GM12892 (cell line): ENCODE measurements at regions not wholly inside any gene's neighbourhood (a gene's known extent, or its start where the extent isn't known, plus 50 kb on each side); places are given as distances from the start of the nearest gene placed in this dataset.
"Not testable (repeated sequence)": the region's sequence is repeated elsewhere in the genome, so short reads cannot be mapped to it uniquely, and the experiment has no call there.

Source experiments
- DNase-seq: peaks from one replicate; pipeline ENCODE4 v3.0.0; 2011; ENCODE audit not compliant: insufficient read length
- FAIRE-seq: peaks from 2 replicates; lab custom pipeline; 2011; peaks lifted over from hg19 to GRCh38; lab: Jason Lieb, UNC
- POLR2A ChIP-seq: IDR thresholded peaks from 2 replicates; pipeline ENCODE4 v1.6.1; 2011; ENCODE audit warnings: low read depth, low read length, control low read depth
- POLR2AphosphoS5 ChIP-seq: IDR thresholded peaks from 2 replicates; pipeline ENCODE4 v1.6.1; 2011; ENCODE audit warnings: low read depth, low read length, control low read depth
- TAF1 ChIP-seq: IDR thresholded peaks from 2 replicates; pipeline ENCODE4 v1.6.1; 2011; ENCODE audit warnings: low read depth, mild to moderate bottlenecking, control low read depth, low read length, borderline replicate concordance

DNA sequence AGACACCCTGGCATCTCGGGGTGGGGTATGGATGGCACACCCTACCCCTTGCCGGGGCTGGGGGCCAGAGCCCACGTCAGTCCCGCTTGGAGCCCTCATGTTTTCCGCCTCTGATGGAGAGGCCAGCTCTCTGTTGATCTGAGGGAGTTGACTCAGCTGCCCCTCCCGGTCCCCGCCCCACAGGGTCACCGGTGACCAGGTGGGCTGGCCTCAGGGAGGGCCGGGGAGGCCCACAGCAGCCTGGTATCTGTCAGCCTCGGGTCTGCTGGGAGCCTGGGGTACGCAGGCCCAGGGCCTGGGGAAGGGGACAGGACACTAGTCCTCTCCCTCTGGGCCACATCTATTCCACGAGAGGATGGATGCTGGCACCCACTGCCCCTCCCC, 109.5 kb upstream of the CIBAR2 start:
- DNase-seq (no peak), FAIRE-seq (no peak)
- no peak for TF ChIP-seq POLR2A
- TF ChIP-seq TAF1: no peak
- TF ChIP-seq POLR2AphosphoS5: no peak

DNA sequence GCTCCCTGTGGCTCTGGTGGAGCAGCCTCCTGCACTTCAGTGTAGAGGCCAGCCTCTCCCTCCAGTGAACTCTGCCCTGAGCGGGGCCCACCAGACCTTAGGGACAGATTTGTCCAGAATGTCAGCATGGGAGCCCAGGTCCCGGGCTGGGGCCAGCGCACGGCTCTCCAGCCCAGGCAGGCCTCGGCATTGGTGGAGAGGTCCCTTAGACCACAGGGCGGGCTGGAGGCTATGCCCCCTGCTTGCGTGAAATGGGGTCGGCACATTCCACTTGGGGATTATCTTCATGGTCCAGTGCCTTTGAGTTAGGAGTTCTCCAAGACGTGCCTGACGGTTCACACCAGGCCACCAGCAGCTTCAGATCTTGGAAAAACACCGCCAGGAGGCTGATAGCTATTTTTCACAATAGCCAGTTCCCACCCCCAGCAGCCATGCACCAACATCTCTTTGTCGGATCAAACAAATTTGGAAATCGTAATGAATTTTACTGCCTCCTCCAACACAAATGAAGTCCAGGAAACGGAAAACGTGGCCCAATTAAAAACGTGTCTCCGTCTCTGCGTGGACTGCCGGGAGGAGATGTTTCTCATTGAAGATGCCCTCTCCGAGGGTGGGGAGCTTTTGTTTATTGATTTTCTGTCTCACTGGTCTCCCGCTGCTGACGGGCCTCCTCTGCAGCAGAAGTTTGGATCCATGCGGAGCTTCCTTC, 110.0 kb upstream of the CIBAR2 start:
- FAIRE-seq (no peak), DNase-seq (no peak)
- no peak for TF ChIP-seq POLR2AphosphoS5
- no peak for TF ChIP-seq POLR2A
- no peak for TF ChIP-seq TAF1

DNA sequence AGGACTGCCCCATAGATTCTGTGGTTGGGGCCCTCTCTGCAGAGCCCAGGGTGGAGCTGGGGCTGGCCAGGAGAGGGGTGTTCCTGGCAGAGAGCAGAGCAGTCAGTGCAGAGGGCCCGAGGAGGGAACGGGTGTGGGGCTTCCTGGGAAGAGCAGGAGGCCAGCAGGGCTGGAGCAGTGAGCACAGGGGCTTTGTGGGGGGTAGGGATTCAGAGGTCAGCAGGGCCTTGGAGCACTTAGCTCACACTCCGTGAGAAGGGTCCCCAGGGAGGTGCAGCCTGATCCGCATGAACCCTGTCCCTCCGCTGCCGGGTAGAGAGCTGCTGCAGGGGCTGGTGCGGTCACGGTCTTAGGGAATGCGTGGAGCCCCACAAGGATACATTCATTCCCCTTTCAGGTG, 113.0 kb upstream of the CIBAR2 start:
- FAIRE-seq (no peak), DNase-seq (no peak)
- no peak for TF ChIP-seq POLR2AphosphoS5
- no peak for TF ChIP-seq TAF1
- no peak for TF ChIP-seq POLR2A

DNA sequence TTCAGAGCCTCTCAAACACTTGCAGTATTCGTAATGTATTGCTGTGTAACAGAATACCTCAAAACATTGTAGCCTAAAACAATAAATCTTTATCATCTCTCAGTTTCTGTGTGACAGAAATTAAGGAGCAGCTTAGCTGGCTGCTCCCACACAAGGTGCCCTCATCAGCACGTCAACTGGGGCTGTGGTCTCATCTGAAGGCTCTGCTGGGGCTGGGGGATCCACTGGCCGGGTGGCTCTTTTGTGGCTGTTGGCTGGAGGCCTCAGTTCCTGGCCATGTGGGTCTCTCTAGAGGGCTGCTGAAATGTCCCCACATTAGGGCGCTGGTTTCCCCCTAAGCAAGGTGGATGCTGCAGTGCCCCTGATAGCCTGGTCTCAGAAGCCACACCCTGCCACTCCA, 113.4 kb upstream of the CIBAR2 start:
- no peak for TF ChIP-seq POLR2AphosphoS5
- TF ChIP-seq TAF1: no peak
- no peak for TF ChIP-seq POLR2A
- FAIRE-seq (no peak), DNase-seq (no peak)

DNA sequence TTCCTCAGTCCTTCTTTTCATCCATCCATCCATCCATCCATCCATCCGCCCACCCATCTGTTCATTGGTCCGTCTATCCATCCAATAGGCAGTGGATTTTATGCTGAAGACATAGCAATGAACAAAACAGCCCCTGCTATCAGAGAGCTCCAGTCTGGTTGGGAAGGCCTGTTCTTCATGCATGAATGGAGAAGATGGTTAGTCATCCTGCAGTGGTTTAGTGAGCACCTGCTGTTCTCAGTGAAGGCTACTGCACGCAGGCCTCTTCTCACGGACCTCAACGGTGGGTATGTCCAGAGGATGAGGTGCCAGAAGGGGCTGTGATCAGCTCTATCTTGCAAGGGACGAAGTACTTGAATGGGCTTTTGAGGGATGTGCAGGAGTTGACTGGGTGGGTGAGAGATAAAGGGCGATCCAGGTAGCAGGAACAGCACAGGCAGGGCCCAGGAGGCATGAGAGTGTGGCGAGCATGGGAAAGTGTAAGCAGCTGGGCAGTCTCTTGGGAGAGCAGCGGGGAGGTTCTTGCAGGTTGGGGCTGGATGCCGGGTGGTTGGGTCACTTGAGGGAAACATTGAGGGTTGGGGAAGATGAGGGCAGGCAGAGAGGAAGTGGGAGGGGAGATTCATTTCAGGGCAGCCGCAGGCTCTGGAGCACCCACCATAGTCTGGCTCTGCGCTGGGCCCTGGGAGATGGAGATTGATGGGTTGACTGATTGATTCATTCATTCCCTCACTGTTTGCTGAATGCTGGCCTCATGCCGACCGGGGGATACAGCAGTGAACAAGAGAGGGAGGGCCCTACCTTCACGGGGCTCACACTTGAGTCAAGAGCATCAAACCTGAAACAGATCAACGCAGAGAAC, 115.0 kb upstream of the CIBAR2 start:
- peak; percentile 75 for DNase-seq
- TF ChIP-seq POLR2AphosphoS5: peak; percentile 34; the same call in 1 of the 2 replicates
- peak; percentile 89 for TF ChIP-seq TAF1
- peak; percentile 55; the same call in 1 of the 2 replicates for TF ChIP-seq POLR2A
- peak; percentile 93 for FAIRE-seq

DNA sequence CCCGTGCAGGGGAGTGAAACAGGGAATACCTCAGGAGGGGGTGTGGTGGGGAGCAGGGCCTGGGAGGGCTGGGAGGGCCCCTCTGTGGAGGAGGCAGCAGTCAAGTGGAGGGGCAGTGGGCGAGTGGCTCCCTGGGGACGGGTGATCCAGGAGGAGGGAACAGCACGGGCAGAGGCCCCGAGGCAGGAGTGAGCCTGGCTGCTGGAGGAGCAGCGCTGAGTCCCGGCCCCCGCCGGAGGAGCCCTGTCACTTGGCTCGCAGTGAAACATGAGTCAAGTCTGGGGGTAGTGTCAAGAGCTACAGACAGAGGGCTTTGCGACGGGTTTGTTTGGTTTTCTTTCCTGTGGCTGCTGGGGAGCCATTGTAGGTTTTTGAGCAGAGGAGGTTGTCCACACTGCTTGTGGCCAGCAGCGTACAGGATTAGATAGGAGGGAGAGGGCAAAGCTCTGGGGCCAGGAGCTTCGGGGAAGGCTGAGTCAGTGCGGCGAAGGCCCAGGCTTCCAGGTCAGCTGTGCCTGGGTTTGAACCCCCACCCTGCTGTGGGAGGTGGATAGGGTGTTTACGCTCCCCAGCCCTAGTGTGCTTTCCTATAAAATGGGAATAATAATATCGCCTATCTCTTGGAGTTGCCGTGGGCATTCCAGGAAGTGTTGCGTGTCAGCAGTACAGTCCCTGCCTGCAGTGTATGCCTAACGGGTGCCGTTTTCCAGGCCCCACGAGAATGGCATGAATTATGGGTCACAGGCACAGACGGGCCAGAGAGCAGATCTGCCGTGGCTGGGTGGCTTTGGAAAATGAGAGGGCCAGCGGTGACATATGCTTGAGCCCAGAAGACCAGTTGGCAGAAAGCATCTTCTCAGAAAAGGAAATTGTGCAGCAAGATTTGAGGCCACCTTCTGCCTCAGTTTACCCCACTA, 115.9 kb upstream of the CIBAR2 start:
- FAIRE-seq (no peak), DNase-seq (peak; percentile 47)
- TF ChIP-seq TAF1 (no peak), POLR2A (no peak), POLR2AphosphoS5 (no peak)

DNA sequence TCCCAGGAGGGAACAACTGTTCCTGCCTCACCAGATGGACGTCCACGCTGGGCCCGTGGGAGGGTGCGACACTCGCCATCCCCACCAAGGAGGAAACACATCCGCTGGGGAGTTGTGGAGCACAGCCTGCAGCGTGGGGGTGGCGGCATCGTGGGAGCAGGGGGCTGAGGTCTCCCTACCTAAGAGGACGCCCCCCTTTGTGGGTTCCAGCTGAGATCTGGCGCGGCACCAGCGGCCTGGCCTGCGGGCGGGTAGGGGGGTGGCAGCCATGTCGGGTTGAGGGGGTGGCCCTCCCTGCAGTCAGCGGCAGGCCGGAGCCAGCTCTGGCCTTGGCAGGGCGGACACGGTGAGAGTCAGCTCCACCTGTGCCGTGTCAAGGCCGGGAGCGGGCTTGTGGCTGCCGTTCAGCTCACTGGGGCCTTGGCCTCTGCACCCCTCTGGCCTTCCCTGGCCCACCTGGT, 116.7 kb upstream of the CIBAR2 start:
- FAIRE-seq (no peak), DNase-seq (no peak)
- TF ChIP-seq TAF1 (no peak), POLR2AphosphoS5 (no peak), POLR2A (no peak)

DNA sequence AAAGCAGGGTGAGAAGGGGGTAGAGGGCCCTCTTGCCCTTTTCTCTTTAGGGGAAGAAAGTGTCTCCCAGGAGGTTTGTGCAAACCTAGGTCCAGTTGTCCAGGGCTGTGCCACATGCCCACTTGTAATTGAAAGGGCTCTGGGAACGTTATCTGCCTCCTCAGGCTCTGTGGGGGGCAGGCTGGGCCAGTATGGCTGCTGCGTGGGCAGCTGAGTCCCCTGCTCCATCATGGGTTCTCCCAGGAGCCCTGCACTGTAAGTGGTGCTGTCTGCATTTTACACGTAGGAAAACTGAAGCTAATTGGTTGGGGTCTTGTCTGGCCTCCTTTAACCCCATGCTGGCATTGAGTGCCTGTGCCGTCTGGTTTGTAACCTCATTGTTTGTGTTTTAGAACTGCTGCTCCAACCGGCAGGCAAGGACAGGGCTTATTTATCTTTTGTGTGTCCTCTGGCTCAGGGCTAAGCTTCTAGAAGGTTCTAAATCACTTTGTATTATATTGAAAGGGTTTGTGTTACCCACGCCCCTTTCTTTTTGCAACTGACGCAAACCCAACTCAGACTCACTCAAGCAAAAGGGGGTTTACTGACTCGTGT, 117.7 kb upstream of the CIBAR2 start:
- TF ChIP-seq TAF1 (no peak), POLR2AphosphoS5 (no peak), POLR2A (no peak)
- no peak for FAIRE-seq
- no peak for DNase-seq

DNA sequence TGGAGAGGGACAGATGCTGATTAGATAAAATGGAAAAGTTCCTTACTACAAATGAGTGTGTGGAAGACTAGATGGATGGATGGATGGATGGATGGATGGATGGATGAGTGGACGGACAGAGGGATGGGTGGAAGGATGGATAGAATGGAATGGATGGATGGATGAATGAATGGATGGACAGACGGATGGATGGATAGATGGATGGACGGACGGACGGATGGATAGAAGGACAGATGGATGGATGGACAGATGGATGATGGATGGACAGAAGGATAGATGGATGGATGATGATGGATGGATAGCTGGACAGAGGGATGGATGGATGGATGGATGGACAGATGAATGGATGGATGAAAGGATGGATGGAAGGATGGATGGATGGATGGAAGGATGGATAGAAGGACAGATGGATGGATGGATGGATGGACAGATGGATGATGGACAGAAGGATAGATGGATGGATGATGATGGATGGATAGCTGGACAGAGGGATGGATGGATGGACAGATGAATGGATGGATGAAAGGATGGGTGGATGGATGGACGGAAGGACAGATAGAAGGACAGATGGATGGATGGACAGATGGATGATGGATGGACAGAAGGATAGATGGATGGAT, 118.6 kb upstream of the CIBAR2 start:
- not testable (repeated sequence) for DNase-seq, FAIRE-seq

DNA sequence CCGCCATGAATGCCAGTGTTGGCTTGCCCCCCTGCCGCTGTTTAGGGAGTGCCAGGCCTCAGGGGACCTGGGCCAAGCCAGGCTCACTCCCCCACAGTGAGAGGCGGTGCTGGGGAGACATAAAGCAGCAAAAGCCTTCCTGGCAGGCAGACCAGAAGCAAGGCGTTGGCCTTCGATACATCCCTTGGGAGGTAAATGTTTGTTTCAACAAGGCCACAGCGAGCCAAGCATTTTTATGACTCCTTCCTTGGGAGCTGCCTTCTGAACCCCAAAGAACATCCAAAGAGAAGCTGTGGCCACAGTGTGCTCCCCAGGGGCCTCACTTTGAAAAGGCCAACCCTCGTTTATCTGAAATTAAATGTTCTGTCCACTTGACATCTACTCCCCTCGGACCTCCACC, 119.7 kb upstream of the CIBAR2 start:
- FAIRE-seq (no peak), DNase-seq (no peak)
- TF ChIP-seq TAF1: no peak
- no peak for TF ChIP-seq POLR2AphosphoS5
- no peak for TF ChIP-seq POLR2A

DNA sequence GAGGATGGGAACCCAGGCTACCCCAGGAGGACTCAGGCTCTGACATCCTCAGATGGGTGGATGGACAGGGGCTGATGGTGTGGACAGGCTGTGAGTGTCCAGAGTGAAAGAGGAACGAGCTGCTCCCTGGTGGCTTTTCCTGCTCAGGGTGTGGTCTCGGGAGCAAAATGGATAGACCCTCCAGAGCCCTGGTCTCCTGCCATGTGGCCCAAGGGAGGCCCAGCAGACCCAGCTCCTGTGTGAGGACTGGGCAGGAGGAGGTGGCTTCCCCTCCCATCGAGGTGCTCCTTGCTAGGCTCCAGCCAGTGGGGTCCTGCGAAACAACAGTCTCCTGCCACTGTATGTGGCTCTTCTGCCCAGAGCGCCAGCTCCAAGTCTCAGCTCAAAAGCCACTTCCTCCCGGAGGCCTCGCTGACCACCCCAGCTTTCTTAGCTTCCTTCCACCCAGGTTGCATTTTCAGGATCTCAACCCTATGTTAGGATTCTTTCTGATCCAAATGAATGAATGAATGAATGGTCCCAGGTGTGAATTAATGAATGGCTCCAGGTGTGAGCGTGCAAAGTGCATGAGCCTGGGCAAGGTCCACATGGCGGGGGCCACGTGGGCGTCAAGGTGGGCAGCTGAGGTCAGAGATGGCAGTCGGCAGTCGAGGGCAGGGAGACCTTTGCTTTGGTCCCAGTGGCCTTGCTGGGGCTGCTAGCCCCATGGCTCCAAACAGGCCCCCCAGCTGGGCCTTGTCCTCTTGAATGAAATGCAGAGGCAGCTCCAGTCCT, 120.3 kb upstream of the CIBAR2 start:
- TF ChIP-seq TAF1: no peak
- no peak for TF ChIP-seq POLR2A
- no peak for TF ChIP-seq POLR2AphosphoS5
- FAIRE-seq (no peak), DNase-seq (no peak)
